ENCODE measurements at regions not wholly inside any gene's neighbourhood (a gene's known extent, or its start where the extent isn't known, plus 50 kb on each side); places are given as distances from the start of the nearest gene placed in this dataset.

GRCh38 chr7:22578007-22578733, 78.2 kb upstream of the STEAP1B start:
- POLR2A ChIA-PET, result interaction anchor here (0.9 to 2.5 kb wide), 10 partner anchors 11 to 289 kb away, joined by 3 to 50 read pairs (median 7); partner anchors contain the start of gene IL6
- TF ChIP-seq CTCF (IDR thresholded peaks at IDR 0.05; ENCODE audit: low read depth, low read length), result no peak
- Histone ChIP-seq H3K27ac (ENCODE audit: low read depth, low read length) (peak overlapping the region; percentile 90), H3K9me3 (ENCODE audit: control insufficient read depth, insufficient read depth, low read length) (peaks cover 2% of the 10 kb centered on the region; the same call in 1 of the 2 replicates), H3K27me3 (ENCODE audit: control insufficient read depth, insufficient read depth, low read length) (no peaks in the 10 kb centered on the region), H3K4me3 (ENCODE audit: low read depth, low read length) (no peak overlapping the region)
- CTCF ChIA-PET, result interaction anchor here (1.0 to 3.7 kb wide), 5 partner anchors 9 to 149 kb away, joined by 3 to 20 read pairs (median 3); partner anchors contain the start of gene IL6
- no peak for DNase-seq (ENCODE audit: low read depth, low spot score)

- peaks cover 2% of the 10 kb centered on the region; the same call in 1 of the 2 replicates for H3K9me3 ChIP-seq (ENCODE audit: control insufficient read depth, insufficient read depth, low read length)
- ChIA-PET CTCF (interaction anchor here (1.0 to 3.7 kb wide), 5 partner anchors 10 to 149 kb away, joined by 3 to 20 read pairs (median 3); partner anchors contain the start of gene IL6), POLR2A (interaction anchor here (0.7 to 2.5 kb wide), 12 partner anchors 11 to 449 kb away, joined by 3 to 50 read pairs (median 5); partner anchors contain the start of gene IL6)
- H3K4me3 ChIP-seq (ENCODE audit: low read depth, low read length), result no peak overlapping the region
- DNase-seq (ENCODE audit: low read depth, low spot score), result peak; percentile 91
- H3K27me3 ChIP-seq (ENCODE audit: control insufficient read depth, insufficient read depth, low read length), result no peaks in the 10 kb centered on the region
- no peak for TF ChIP-seq CTCF (IDR thresholded peaks at IDR 0.05; ENCODE audit: low read depth, low read length)
- peak overlapping the region; percentile 90 for H3K27ac ChIP-seq (ENCODE audit: low read depth, low read length)
Observed at GRCh38 chr7:22577470-22578001, 77.5 kb upstream of the STEAP1B start.

- POLR2A ChIA-PET, result interaction anchor here (0.7 to 2.5 kb wide), 12 partner anchors 12 to 450 kb away, joined by 3 to 50 read pairs (median 5); partner anchors contain the start of gene IL6
- H3K4me3 ChIP-seq (ENCODE audit: low read depth, low read length), result no peak overlapping the region
- DNase-seq (ENCODE audit: low read depth, low spot score), result no peak
- CTCF ChIA-PET, result interaction anchor here (0.7 to 3.7 kb wide), 3 partner anchors 16 to 153 kb away, joined by 4 to 20 read pairs (median 15); partner anchors contain the start of gene IL6
- H3K27ac ChIP-seq (ENCODE audit: low read depth, low read length), result peak overlapping the region; percentile 83
- no peak for TF ChIP-seq CTCF (IDR thresholded peaks at IDR 0.05; ENCODE audit: low read depth, low read length)
- peaks cover 2% of the 10 kb centered on the region; the same call in 1 of the 2 replicates for H3K9me3 ChIP-seq (ENCODE audit: control insufficient read depth, insufficient read depth, low read length)
- H3K27me3 ChIP-seq (ENCODE audit: control insufficient read depth, insufficient read depth, low read length), result no peaks in the 10 kb centered on the region
Observed at GRCh38 chr7:22576612-22577469, 76.9 kb upstream of the STEAP1B start.

- Histone ChIP-seq H3K27me3 (ENCODE audit: control insufficient read depth, insufficient read depth, low read length) (no peaks in the 10 kb centered on the region), H3K4me3 (ENCODE audit: low read depth, low read length) (no peak overlapping the region), H3K27ac (ENCODE audit: low read depth, low read length) (no peak overlapping the region), H3K9me3 (ENCODE audit: control insufficient read depth, insufficient read depth, low read length) (peaks cover 2% of the 10 kb centered on the region; the same call in 1 of the 2 replicates)
- no peak for DNase-seq (ENCODE audit: low read depth, low spot score)
- TF ChIP-seq CTCF (IDR thresholded peaks at IDR 0.05; ENCODE audit: low read depth, low read length), result no peak
- ChIA-PET POLR2A (no interaction called here), CTCF (no interaction called here)
Observed at GRCh38 chr7:22574754-22575520, 74.9 kb upstream of the STEAP1B start.

Data from AG04450 (cell line).